ENCODE measurements at regions not wholly inside any gene's neighbourhood (a gene's known extent, or its start where the extent isn't known, plus 50 kb on each side); places are given as distances from the start of the nearest gene placed in this dataset.

GRCh38 chr1:25100151-25100833, 132.0 kb downstream of the SYF2 start:
- DNase-seq: no peak

GRCh38 chr1:25099343-25099951, 132.9 kb downstream of the SYF2 start:
- no peak for DNase-seq

- DNase-seq: no peak
These were observed 133.6 kb downstream of the SYF2 start for GRCh38 chr1:25098717-25099116.

DNA sequence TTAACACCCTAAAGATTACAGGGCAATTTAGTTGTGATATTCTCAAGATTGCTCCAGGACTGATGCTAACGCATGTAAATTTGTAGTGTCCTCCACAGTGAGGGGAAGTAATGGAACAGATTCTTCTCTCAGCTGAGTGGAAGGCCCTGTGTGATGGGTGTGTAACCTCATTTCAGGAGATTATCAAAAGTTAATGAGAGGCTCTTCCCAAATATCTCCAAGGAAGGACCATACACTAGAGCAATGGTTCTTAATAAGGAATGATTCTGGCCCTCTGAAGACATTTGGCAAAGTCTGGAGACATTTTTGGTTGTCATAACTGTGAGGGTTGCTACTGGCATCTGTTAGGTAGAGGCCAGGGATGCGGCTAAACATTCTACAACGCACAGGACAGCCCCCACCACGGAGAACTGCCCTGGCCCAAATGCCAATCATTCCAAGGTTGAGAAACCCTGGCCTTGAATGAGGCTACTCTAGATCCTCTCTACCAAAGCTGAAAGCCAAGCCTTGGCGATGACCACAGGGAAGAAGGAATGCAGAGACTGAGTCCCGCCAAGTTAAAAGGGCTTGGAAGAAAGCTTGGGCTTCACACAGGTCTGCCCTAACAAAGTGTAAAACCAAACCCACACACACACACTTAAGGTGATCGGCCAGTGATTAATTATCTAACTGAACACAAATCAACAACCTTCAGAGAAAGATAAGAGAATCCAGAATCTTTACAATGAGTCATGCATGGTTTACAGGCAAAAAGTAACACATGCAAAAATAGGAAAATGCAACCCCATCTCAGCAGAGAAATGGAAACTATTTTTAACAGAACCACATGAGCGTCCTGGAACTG, 135.8 kb downstream of the SYF2 start:
- DNase-seq: no peak

DNA sequence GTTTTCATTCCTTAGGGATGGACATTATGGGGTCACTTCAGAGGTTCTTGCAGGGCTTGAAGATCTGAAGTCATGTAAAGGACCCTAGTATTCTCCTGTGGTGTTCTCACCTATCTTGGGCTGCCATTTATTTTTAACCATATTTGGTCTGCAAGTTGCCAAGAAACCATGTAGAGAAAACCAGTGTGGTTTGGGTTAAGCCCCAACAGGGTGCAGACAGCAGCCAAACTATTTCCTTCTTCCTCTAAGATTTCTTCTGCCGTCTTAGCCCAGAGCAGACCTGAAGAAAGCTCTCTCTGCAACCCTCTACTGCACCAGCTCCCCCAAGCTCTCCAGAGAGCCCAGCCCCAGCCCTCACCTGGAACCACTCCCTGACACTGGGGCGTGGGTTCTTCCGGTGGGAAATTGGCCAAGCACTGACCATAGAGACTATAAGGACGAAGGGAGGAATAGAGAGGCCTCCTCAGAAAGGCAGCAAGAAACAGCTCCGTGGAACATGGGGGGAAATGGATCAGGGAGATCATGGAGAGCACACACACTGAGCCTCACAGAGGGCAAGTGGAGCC, 136.6 kb downstream of the SYF2 start:
- no peak for DNase-seq

DNA sequence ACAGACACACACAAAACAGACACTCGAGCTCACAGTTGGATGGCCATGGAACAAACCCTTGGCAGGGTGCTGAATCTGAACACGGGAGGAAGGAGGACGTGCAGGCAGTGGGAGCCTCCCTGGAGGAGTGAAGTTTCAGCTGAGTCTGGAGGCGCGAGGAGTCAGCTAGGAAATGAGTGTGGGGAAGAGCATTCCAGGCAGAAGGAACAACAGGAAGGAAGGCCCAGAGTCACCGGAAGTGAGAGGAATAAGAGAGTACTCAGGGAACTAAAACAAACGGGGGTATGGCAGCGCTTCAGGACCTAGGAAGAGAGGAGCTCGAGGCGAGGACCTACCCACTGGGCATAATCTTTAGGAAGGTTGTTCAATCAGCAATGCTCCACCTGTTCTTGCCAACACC, 137.3 kb downstream of the SYF2 start:
- DNase-seq: no peak

- no peak for DNase-seq
These were observed 138.1 kb downstream of the SYF2 start for GRCh38 chr1:25094229-25094628.

GRCh38 chr1:25091658-25092057, 140.6 kb downstream of the SYF2 start:
- DNase-seq: no peak

DNA sequence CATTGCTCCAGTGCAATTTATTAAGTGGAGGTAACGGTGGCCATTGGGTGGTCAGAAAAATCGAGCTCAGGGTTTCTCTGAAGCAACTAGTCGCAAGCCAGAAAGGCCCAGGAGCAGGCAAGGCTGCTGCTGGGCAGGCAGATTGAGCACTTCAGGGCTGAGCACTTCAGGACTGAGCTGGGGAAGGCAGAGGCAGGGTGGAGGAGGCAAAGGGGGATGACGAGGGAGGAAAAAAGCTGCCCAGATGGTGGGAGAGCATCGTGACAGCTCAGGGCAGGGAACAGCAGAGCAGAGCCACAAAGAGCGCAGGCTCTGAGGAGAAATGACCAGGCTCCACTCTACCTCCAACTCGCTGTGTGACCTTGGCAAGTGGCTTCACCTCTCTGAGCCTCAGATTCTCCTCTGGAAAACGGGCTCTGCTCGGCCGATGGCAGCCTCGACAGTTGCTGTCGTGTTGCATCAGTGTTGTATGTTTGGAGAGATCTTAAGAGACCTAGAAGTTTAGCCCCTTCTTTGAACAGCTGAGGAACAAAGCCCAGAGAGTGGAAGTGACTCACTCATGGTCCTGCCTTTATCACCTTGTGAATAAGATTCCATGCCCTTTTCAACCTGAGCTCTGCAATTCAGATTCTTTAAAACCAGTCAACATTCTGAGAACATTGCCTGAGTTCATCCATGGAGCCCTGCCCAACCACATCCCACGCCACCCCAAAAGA, 141.4 kb downstream of the SYF2 start:
- no peak for DNase-seq

GRCh38 chr1:25089772-25090171, 142.5 kb downstream of the SYF2 start:
- no peak for DNase-seq

DNA sequence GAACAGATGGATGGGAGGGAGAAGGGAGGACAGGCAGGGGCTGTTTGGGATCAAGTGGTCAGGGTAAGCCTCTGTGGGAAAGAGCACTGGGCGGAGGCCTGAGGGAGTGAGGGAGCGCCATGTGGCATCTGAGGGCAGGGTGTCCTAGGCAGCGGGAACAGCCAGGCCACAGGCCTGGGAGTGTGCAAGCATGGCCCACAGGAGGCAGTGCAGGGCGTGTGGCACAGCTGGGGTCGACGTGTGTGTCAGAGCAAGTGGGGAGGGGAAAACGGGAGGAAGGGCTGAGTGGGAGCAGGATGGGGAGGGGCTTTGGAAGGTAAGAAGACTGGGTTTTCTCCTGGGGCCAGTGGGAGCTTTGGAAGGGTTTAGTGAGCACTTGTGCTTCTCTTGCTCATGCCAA, 143.4 kb downstream of the SYF2 start:
- DNase-seq: no peak

DNA sequence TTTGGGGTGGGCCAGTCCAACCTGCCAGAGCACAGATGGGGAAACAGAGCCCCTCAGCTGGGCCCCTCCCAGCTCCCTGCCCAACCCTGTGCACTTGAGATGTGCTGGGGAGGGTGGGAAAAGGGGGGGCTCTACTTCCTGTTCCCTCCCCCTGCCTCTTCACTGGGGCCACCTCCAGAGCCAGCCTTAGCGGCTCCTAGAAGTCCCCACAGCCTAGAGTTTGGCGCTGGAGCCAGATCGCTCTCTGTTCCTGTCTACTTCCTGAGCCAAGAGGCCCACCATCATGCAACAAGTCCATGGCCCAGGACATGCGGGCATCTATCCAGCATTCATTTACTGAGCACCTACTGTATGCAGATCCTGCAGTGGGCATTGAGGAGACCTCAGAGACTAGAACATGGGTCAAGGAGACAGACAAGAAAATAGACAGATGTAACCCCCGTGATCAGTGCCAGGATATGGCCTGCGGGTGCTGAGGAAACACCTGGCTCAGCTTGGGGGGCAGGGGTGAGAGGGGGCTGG, 144.1 kb downstream of the SYF2 start:
- DNase-seq: no peak

- DNase-seq: no peak
These were observed 145.7 kb downstream of the SYF2 start for GRCh38 chr1:25086518-25087079.

DNA sequence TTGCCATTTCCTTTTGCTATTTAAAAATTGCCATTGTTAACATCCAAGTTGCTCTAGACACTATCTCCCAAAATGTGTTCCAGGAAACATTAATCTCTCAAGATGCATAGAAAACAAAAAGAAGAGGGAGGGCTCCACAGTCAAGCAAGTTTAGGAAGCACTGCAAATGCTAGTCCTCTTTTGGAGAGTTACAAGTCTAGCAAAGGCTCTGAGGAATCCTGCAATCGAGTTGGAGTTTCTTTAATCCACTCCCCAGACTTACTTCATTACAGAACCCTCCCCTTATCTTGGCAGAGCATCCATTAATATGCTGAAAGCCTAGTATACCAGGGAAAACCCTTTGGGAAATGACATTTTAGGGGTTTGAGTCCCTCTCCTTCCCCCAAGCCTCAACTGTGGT, 147.9 kb downstream of the SYF2 start:
- no peak for DNase-seq

GRCh38 chr1:25083481-25084345, 148.6 kb downstream of the SYF2 start:
- DNase-seq: no peak

- DNase-seq: no peak
These were observed 149.3 kb downstream of the SYF2 start for GRCh38 chr1:25082995-25083394.

DNA sequence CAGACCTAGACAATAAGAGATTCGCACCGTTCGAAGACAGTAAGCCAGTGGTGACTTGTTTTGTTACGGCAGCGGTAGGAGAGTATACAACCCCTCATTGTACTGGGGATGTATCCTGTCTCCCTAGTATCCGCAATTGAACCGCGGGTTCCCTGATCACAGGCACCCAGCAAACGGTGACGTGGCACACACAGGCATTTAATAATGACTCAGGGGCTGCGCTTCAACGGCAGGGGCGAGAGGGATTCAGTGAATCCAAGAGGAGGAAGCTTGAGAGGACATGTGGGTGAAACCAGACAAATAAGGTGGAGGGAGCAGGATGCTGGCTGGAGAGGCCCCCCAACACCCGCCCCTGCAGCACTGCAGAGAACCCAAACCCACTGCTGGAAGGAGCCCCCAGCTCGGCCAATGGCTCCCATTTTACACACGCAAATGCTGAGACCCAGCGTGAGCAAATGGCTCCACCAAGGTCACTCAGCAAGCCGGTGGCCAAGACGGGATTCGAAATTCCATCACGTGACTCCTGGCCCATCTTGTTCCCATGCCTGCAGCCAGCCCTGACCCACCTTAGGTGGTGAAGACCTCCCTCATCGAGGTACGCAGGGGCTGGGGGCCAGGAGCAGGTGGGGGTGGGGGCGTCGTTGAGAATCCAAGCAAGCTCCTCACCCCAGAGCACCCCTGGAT, 149.9 kb downstream of the SYF2 start:
- DNase-seq: no peak

DNA sequence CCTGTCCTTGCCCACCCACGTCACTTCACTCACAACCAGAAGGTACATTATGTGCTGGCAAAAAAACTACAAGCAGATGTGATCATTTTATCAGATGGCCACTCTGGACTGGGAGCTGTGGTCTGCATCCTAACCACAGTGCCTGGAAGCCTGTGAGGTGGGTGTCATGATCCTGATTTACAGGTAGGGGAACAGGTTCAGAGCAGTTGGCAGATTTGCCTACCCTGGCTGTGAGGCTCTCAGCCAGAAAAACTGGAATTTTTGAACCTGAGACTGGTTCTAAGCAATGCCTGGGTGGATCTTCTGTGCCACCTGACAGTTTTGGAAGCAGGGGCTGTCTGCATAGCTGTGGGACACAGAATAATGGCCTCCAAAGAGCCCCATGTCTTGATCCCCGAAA, 150.8 kb downstream of the SYF2 start:
- peak; percentile 8 for DNase-seq

GRCh38 chr1:25080294-25081209, 150.5 kb upstream of the RUNX3 start:
- no peak for DNase-seq

DNA sequence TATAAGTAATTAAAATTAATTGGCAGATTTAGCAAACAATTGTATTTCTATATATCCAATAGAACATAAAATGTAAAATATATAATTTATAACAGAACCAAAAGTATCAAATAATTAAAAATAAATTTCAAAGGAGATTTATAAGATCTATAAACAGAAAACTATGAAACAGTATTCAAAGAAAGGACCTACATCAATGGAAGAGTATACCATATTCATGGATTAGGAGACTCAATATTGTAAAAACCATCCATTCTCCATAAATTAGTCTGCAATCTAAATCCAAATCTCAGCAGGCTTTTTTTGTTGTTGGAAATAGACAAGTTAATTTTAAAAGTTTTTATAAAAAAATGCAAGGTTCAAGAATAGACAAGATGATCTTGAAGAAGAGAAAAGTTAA, 149.0 kb upstream of the RUNX3 start:
- no peak for DNase-seq
